ENCODE measurements at regions not wholly inside any gene's neighbourhood (a gene's known extent, or its start where the extent isn't known, plus 50 kb on each side); places are given as distances from the start of the nearest gene placed in this dataset.

GRCh38 chr9:21751998-21752397 is 50.4 kb upstream of the MTAP start:
- TF ChIP-seq, protein P1, sequence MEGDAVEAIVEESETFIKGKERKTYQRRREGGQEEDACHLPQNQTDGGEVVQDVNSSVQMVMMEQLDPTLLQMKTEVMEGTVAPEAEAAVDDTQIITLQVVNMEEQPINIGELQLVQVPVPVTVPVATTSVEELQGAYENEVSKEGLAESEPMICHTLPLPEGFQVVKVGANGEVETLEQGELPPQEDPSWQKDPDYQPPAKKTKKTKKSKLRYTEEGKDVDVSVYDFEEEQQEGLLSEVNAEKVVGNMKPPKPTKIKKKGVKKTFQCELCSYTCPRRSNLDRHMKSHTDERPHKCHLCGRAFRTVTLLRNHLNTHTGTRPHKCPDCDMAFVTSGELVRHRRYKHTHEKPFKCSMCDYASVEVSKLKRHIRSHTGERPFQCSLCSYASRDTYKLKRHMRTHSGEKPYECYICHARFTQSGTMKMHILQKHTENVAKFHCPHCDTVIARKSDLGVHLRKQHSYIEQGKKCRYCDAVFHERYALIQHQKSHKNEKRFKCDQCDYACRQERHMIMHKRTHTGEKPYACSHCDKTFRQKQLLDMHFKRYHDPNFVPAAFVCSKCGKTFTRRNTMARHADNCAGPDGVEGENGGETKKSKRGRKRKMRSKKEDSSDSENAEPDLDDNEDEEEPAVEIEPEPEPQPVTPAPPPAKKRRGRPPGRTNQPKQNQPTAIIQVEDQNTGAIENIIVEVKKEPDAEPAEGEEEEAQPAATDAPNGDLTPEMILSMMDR (IDR thresholded peaks at IDR 0.05): no peak
- no peak for TF ChIP-seq POLR2A (IDR thresholded peaks at IDR 0.05)
